Tibial nerve (tissue), 4 donors: ENCODE measurements at regions not wholly inside any gene's neighbourhood (a gene's known extent, or its start where the extent isn't known, plus 50 kb on each side); places are given as distances from the start of the nearest gene placed in this dataset.

Experiments used
- EP300 ChIP-seq, 2 donors: sonication (generic); formaldehyde crosslinking; IDR thresholded peaks; one replicate each; pipeline ENCODE4 v1.6.1; 2017; ENCODE audit warnings: antibody characterized with exemption in 2 of 2, mild to moderate bottlenecking in 1 of 2
- POLR2A ChIP-seq, 2 donors: fragments of 450-650 bp; IDR thresholded peaks; one replicate each; pipeline ENCODE4 v1.6.1; 2017; ENCODE audit warnings: antibody characterized with exemption in 2 of 2, mild to moderate bottlenecking in 2 of 2, moderate library complexity in 2 of 2
- TF ChIP-seq, protein P1 (sequence below), 5 experiments: fragments of 200-600 bp in 3 of 5; fragments of 450-650 bp in 2 of 5; sonication (generic) in 3 of 5; IDR thresholded peaks; one replicate each; pipeline ENCODE4 v1.5.1; 2016 to 2019; ENCODE audit warnings: antibody characterized with exemption in 5 of 5, mild to moderate bottlenecking in 3 of 5, moderate library complexity in 2 of 5

- TF ChIP-seq, protein P1, sequence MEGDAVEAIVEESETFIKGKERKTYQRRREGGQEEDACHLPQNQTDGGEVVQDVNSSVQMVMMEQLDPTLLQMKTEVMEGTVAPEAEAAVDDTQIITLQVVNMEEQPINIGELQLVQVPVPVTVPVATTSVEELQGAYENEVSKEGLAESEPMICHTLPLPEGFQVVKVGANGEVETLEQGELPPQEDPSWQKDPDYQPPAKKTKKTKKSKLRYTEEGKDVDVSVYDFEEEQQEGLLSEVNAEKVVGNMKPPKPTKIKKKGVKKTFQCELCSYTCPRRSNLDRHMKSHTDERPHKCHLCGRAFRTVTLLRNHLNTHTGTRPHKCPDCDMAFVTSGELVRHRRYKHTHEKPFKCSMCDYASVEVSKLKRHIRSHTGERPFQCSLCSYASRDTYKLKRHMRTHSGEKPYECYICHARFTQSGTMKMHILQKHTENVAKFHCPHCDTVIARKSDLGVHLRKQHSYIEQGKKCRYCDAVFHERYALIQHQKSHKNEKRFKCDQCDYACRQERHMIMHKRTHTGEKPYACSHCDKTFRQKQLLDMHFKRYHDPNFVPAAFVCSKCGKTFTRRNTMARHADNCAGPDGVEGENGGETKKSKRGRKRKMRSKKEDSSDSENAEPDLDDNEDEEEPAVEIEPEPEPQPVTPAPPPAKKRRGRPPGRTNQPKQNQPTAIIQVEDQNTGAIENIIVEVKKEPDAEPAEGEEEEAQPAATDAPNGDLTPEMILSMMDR (IDR thresholded peaks at IDR 0.05): no peak
- no peak for TF ChIP-seq EP300 (IDR thresholded peaks at IDR 0.05)
- no peak for TF ChIP-seq POLR2A (IDR thresholded peaks at IDR 0.05)
Measured at GRCh38 chr12:127625176-127625771, 641.7 kb upstream of the TMEM132C start.
